A673 (cell line): ENCODE measurements at regions not wholly inside any gene's neighbourhood (a gene's known extent, or its start where the extent isn't known, plus 50 kb on each side); places are given as distances from the start of the nearest gene placed in this dataset.

ENCODE experiments used
- BruUV-seq: library from RNA; stranded (reverse); fragments of 400-500 nt; replicated peaks from 2 replicates; lab custom pipeline; 2021; lab: Mats Ljungman, UMichigan
- CTCF ChIA-PET: fragments of 300-600 bp; sonication (Branson Sonifier 250); formaldehyde crosslinking; loops from one replicate; lab custom pipeline; 2022; ENCODE audit warnings: antibody characterized with exemption; lab: Charles Lee
- POLR2A ChIA-PET: fragments of 300-600 bp; sonication (Branson Sonifier 250); formaldehyde crosslinking; loops from one replicate; lab custom pipeline; 2022; ENCODE audit warnings: antibody characterized with exemption; ENCODE audit not compliant: low non-redundant PET; lab: Charles Lee
- DNase-seq: peaks from one replicate; pipeline ENCODE4 v3.0.0-alpha.2; 2015; ENCODE audit warnings: low spot score
- H3K27ac ChIP-seq: fragments of 200-600 bp; sonication (generic); 2 replicates; pipeline ENCODE4 v1.5.1; 2016; ENCODE audit warnings: mixed run types, low read depth, mild to moderate bottlenecking, mixed read lengths, antibody characterized with exemption, low read length; ENCODE audit not compliant: poor library complexity, severe bottlenecking
- H3K27me3 ChIP-seq: fragments of 200-600 bp; sonication (generic); replicated peaks from 2 replicates; pipeline ENCODE4 v1.6.1; 2017; ENCODE audit warnings: mixed run types, low read depth, mild to moderate bottlenecking, mixed read lengths, antibody characterized with exemption, low read length; ENCODE audit not compliant: insufficient read depth, poor library complexity
- H3K36me3 ChIP-seq: fragments of 200-600 bp; sonication (generic); 2 replicates; pipeline ENCODE4 v1.6.1; 2016; ENCODE audit warnings: mixed run types, mild to moderate bottlenecking, mixed read lengths, antibody characterized with exemption, low read length; ENCODE audit not compliant: insufficient read depth, poor library complexity, severe bottlenecking
- H3K4me1 ChIP-seq: fragments of 200-600 bp; sonication (generic); 2 replicates; pipeline ENCODE4 v1.6.1; 2017; ENCODE audit warnings: mixed run types, mild to moderate bottlenecking, mixed read lengths, antibody characterized with exemption, low read length; ENCODE audit not compliant: insufficient read depth, poor library complexity, severe bottlenecking
- H3K4me3 ChIP-seq: fragments of 200-600 bp; sonication (generic); 2 replicates; pipeline ENCODE4 v1.5.1; 2016; ENCODE audit warnings: low read depth, mixed run types, mild to moderate bottlenecking, mixed read lengths, low read length; ENCODE audit not compliant: poor library complexity, severe bottlenecking
- H3K9me3 ChIP-seq: fragments of 200-600 bp; sonication (generic); 2 replicates; pipeline ENCODE4 v1.6.1; 2016; ENCODE audit warnings: mixed run types, low read depth, mild to moderate bottlenecking, mixed read lengths, antibody characterized with exemption, low read length; ENCODE audit not compliant: poor library complexity, severe bottlenecking
- CTCF ChIP-seq: fragments of 300-800, 200-600 bp; sonication (generic); conservative IDR thresholded peaks from 2 replicates; pipeline ENCODE4 v1.5.1; 2017; ENCODE audit warnings: low read depth, mild to moderate bottlenecking, antibody characterized with exemption, low read length, moderate library complexity, mixed read lengths
- EZH2 ChIP-seq: fragments of 200-600 bp; sonication (generic); IDR thresholded peaks from 2 replicates; pipeline ENCODE4 v1.6.1; 2017; ENCODE audit warnings: borderline replicate concordance, low read depth, mild to moderate bottlenecking, mixed read lengths, antibody characterized with exemption, low read length; ENCODE audit not compliant: poor library complexity, severe bottlenecking
- intact Hi-C: fragments of 100-400 bp; cut with micrococcal nuclease; formaldehyde crosslinking; loops from one replicate; pipeline ENCODE4 v1.10.0; 2022; ENCODE audit not compliant: unreplicated experiment

DNA sequence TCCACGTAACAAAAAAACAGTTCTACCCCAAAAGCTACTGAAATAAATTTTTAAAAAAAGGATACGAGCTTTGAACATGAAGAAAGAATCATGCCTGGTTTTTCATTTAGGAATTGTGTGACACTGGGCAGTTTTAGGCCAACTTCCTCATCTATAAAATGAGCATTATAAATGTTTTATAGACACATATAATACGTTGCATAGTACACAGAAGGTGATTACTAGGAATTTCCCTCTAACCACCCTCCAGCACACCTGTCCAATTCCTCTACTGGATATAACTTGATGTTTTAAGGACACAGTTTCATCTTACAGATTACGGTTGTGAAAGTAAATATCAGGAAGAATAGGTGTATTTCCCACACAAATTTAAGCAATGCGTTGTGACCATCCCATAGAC lies 85.5 kb upstream of the IQCM start:
- intact Hi-C loops = no loop called here
- BruUV-seq = no TSS peak
- no peaks in the 10 kb centered on the region for H3K36me3 ChIP-seq
- H3K27ac ChIP-seq = no peak overlapping the region
- no peak overlapping the region for H3K4me3 ChIP-seq
- CTCF ChIA-PET = no interaction called here
- no peak for DNase-seq
- TF ChIP-seq CTCF = no peak
- no peak for TF ChIP-seq EZH2
- H3K27me3 ChIP-seq = no peaks in the 10 kb centered on the region
- POLR2A ChIA-PET = no interaction called here
- H3K4me1 ChIP-seq = peaks cover 17% of the 10 kb centered on the region
- no peaks in the 10 kb centered on the region for H3K9me3 ChIP-seq

- DNase-seq = no peak
- Histone ChIP-seq H3K4me1 (peaks cover 9% of the 10 kb centered on the region), H3K36me3 (no peaks in the 10 kb centered on the region), H3K27me3 (no peaks in the 10 kb centered on the region), H3K9me3 (no peaks in the 10 kb centered on the region), H3K27ac (no peak overlapping the region), H3K4me3 (no peak overlapping the region)
- intact Hi-C loops = no loop called here
- no peak for TF ChIP-seq EZH2
- no peak for TF ChIP-seq CTCF
- BruUV-seq = no TSS peak
- CTCF ChIA-PET = no interaction called here
- POLR2A ChIA-PET = no interaction called here
Observed at GRCh38 chr4:149902242-149902641, 86.6 kb upstream of the IQCM start.

DNA sequence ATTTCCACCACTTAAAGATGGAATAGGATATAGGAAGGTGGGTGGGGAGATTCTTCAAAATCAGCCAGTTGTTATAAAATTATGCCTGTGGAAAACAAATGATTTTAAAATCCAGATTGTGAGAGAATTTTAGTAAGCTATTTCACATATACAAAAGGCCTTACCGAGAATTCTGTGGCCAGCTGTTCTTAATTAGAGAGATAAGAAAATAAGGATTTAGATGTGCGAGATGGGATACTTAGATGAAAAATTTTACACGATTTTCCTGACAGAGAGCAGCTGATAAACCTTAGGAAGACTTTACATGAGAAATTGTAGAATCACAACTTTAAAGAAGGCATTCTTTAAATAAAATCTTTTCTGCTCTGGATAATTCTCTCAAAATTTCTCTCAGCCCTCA lies 94.5 kb upstream of the IQCM start:
- intact Hi-C loops = loop anchor here (5.0 kb wide), 1 partner anchor 332 kb away; no protein-coding TSS in a partner anchor
- no TSS peak for BruUV-seq
- H3K4me1 ChIP-seq = peaks cover 18% of the 10 kb centered on the region
- H3K9me3 ChIP-seq = no peaks in the 10 kb centered on the region
- no peak for DNase-seq
- POLR2A ChIA-PET = no interaction called here
- no peak for TF ChIP-seq EZH2
- no peak for TF ChIP-seq CTCF
- peak overlapping the region; percentile 12 for H3K27ac ChIP-seq
- no peaks in the 10 kb centered on the region for H3K36me3 ChIP-seq
- H3K27me3 ChIP-seq = no peaks in the 10 kb centered on the region
- no peak overlapping the region for H3K4me3 ChIP-seq
- CTCF ChIA-PET = no interaction called here
